ENCODE measurements at regions not wholly inside any gene's neighbourhood (a gene's known extent, or its start where the extent isn't known, plus 50 kb on each side); places are given as distances from the start of the nearest gene placed in this dataset.

GRCh38 chr21:35948982-35949381, 111.3 kb downstream of the SETD4 start:
- H3K4me1 ChIP-seq (ENCODE audit: control insufficient read depth in 5 of 5, insufficient read depth in 5 of 5, low read length in 5 of 5), result peaks cover 0 to 1% (median 0%) of the 10 kb centered on the region in 5 donors
- no peaks in the 10 kb centered on the region for H3K9me3 ChIP-seq (ENCODE audit: control insufficient read depth in 4 of 4, insufficient read depth in 3 of 4, low read length in 3 of 4)
- H3K27me3 ChIP-seq (ENCODE audit: control insufficient read depth in 3 of 3, insufficient read depth in 3 of 3, low read length in 2 of 3), result no peaks in the 10 kb centered on the region
- no peak overlapping the region for H3K4me3 ChIP-seq
- no peak for TF ChIP-seq CTCF (IDR thresholded peaks at IDR 0.05; ENCODE audit: control extremely low read depth, extremely low read depth)
- DNase-seq, result no peak
- H3K36me3 ChIP-seq (ENCODE audit: control insufficient read depth in 4 of 4, insufficient read depth in 4 of 4, low read length in 4 of 4), result no peaks in the 10 kb centered on the region
- no peak for ATAC-seq (ENCODE audit: insufficient read depth, low FRiP score)
- H3K27ac ChIP-seq (ENCODE audit: low read depth in 1 of 2, low read length in 1 of 2), result no peak overlapping the region
- no peak overlapping the region for H3K9ac ChIP-seq (ENCODE audit: insufficient read depth in 1 of 2, low read length in 2 of 2)
- 86 to 92% methylated on average over 1 of the region's 1 CpG for WGBS, 2 donors

DNA sequence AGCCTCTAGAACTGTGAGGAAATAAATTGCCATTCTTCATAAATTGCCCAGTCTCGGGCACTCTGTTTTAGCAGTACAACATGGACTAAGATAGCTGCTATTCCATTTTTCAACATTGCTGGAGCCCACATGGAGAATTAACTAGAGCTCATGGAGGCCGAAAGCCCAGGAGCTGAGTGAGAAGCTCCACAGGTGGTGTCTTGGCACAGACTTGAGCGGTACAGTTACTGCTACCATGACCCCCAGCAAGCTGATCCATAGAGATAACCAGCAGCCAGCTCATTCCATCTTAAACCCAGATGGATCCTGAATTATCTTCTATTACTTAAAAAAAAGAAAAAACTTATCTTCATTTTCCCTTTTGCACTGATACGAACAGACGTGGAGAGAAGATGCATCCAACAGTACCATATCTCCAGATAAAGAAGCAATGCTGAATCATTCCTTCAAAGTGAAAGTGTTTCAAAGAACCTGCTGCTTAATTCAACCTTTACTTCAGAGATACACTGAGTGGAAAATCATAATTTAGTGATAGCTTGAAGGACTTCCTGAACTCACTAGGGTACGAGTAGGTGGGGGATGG, 115.1 kb downstream of the SETD4 start:
- no peaks in the 10 kb centered on the region for H3K36me3 ChIP-seq (ENCODE audit: control insufficient read depth in 4 of 4, insufficient read depth in 4 of 4, low read length in 4 of 4)
- no peaks in the 10 kb centered on the region for H3K9me3 ChIP-seq (ENCODE audit: control insufficient read depth in 4 of 4, insufficient read depth in 3 of 4, low read length in 3 of 4)
- WGBS, 2 donors, result 72 to 76% methylated on average over 6 of the region's 6 CpGs
- H3K27ac ChIP-seq (ENCODE audit: low read depth in 1 of 2, low read length in 1 of 2), result no peak overlapping the region
- TF ChIP-seq CTCF (IDR thresholded peaks at IDR 0.05; ENCODE audit: control extremely low read depth, extremely low read depth), result no peak
- H3K4me3 ChIP-seq, result no peak overlapping the region
- H3K9ac ChIP-seq (ENCODE audit: insufficient read depth in 1 of 2, low read length in 2 of 2), result peak overlapping the region in 1 of 2 donors; percentile 2
- DNase-seq (no peak), ATAC-seq (ENCODE audit: insufficient read depth, low FRiP score) (no peak)
- no peaks in the 10 kb centered on the region for H3K27me3 ChIP-seq (ENCODE audit: control insufficient read depth in 3 of 3, insufficient read depth in 3 of 3, low read length in 2 of 3)
- no peaks in the 10 kb centered on the region for H3K4me1 ChIP-seq (ENCODE audit: control insufficient read depth in 5 of 5, insufficient read depth in 5 of 5, low read length in 5 of 5)

DNA sequence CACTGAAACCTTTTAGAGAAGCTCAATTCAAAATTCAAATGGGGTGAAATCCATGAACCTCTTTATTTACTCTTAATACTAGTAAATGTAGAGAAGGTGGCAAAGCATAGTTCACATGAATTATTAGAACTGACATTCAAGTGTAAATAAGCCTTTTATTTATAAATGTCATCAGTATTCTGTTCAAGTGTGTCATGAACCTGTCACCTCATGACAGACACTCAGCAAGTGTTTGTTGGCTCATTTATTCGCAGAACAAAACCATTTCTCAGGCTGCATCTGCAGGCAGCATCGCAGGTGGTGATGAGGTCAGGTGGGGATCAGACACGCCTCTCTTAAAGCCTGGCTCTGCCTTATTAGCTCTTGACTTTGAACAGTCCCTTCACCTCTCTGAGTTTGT, 116.6 kb downstream of the SETD4 start:
- no peaks in the 10 kb centered on the region for H3K27me3 ChIP-seq (ENCODE audit: control insufficient read depth in 3 of 3, insufficient read depth in 3 of 3, low read length in 2 of 3)
- no peak for DNase-seq
- no peak overlapping the region for H3K27ac ChIP-seq (ENCODE audit: low read depth in 1 of 2, low read length in 1 of 2)
- H3K9me3 ChIP-seq (ENCODE audit: control insufficient read depth in 4 of 4, insufficient read depth in 3 of 4, low read length in 3 of 4), result no peaks in the 10 kb centered on the region
- H3K4me1 ChIP-seq (ENCODE audit: control insufficient read depth in 5 of 5, insufficient read depth in 5 of 5, low read length in 5 of 5), result no peaks in the 10 kb centered on the region
- no peaks in the 10 kb centered on the region for H3K36me3 ChIP-seq (ENCODE audit: control insufficient read depth in 4 of 4, insufficient read depth in 4 of 4, low read length in 4 of 4)
- no peak overlapping the region for H3K4me3 ChIP-seq
- ATAC-seq (ENCODE audit: insufficient read depth, low FRiP score), result no peak
- no peak for TF ChIP-seq CTCF (IDR thresholded peaks at IDR 0.05; ENCODE audit: control extremely low read depth, extremely low read depth)
- WGBS, 2 donors, result 85% methylated on average over 3 of the region's 3 CpGs
- H3K9ac ChIP-seq (ENCODE audit: insufficient read depth in 1 of 2, low read length in 2 of 2), result no peak overlapping the region
